ENCODE measurements at regions not wholly inside any gene's neighbourhood (a gene's known extent, or its start where the extent isn't known, plus 50 kb on each side); places are given as distances from the start of the nearest gene placed in this dataset.

DNA sequence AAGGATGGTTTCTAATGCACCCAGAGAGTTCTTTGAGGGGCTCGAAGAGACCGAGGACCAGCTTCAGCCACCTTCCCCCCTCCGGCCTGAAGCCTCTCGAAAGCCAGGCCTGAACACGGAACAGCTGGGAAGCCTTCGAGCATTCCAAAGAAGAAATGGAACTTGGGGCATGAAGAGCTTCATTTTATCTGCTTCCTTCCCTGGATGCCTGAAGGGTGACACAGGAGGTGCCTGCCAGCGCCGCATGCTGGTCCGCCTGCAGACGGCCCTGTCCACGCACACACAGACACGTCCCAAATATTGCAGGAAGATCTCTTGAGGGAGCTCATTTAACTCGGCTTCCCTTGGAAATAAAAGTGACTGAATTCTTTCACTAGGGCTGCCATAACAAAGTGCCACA lies 73.7 kb downstream of the TOMM20 start:
- no peak overlapping the region for H3K27ac ChIP-seq
- TF ChIP-seq POLR2A (IDR thresholded peaks at IDR 0.05), result no peak
- TF ChIP-seq, protein P1, sequence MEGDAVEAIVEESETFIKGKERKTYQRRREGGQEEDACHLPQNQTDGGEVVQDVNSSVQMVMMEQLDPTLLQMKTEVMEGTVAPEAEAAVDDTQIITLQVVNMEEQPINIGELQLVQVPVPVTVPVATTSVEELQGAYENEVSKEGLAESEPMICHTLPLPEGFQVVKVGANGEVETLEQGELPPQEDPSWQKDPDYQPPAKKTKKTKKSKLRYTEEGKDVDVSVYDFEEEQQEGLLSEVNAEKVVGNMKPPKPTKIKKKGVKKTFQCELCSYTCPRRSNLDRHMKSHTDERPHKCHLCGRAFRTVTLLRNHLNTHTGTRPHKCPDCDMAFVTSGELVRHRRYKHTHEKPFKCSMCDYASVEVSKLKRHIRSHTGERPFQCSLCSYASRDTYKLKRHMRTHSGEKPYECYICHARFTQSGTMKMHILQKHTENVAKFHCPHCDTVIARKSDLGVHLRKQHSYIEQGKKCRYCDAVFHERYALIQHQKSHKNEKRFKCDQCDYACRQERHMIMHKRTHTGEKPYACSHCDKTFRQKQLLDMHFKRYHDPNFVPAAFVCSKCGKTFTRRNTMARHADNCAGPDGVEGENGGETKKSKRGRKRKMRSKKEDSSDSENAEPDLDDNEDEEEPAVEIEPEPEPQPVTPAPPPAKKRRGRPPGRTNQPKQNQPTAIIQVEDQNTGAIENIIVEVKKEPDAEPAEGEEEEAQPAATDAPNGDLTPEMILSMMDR (IDR thresholded peaks at IDR 0.05), result no peak
- H3K4me1 ChIP-seq, result peaks cover 0 to 3% (median 0%) of the 10 kb centered on the region in 4 donors
- H3K27me3 ChIP-seq, result no peaks in the 10 kb centered on the region
- H3K36me3 ChIP-seq, result no peaks in the 10 kb centered on the region
- WGBS (ENCODE audit: insufficient coverage, low coverage, low lambda C conversion rate, missing lambda C conversion rate), result 60% methylated on average over 3 of the region's 13 CpGs
- intact Hi-C loops (cut with DNase I), result no loop called here
- H3K9me3 ChIP-seq, result no peaks in the 10 kb centered on the region
- ATAC-seq, result no peak
- no peak for DNase-seq
- H3K4me3 ChIP-seq, result no peak overlapping the region

DNA sequence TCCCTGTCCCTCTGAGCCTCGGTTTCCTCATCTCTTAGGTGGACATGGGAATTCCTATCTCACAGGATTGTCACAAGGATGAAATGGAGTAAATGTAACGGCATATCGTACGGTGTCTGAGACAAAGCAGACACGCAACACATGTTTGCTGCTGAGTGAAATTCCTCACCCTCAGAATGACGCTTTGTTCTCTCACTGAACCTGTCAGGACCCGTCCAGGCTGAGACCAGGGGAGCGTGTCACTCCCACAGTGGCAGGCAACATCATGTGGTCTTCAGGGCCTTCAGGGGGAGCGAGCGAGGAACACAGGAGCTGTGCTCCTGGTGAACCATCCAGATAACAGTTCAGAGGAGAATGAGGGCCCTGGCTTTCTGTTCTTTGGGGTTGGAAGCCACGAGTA lies 74.2 kb downstream of the TOMM20 start:
- H3K36me3 ChIP-seq, result no peaks in the 10 kb centered on the region
- 95% methylated on average over 7 of the region's 11 CpGs for WGBS (ENCODE audit: insufficient coverage, low coverage, low lambda C conversion rate, missing lambda C conversion rate)
- no peaks in the 10 kb centered on the region for H3K27me3 ChIP-seq
- H3K27ac ChIP-seq, result no peak overlapping the region
- TF ChIP-seq, protein P1 (IDR thresholded peaks at IDR 0.05), result no peak
- no peak for TF ChIP-seq POLR2A (IDR thresholded peaks at IDR 0.05)
- ATAC-seq (no peak), DNase-seq (no peak)
- H3K4me1 ChIP-seq, result peaks cover 0 to 3% (median 0%) of the 10 kb centered on the region in 4 donors
- intact Hi-C loops (cut with DNase I), result no loop called here
- no peaks in the 10 kb centered on the region for H3K9me3 ChIP-seq
- no peak overlapping the region for H3K4me3 ChIP-seq

DNA sequence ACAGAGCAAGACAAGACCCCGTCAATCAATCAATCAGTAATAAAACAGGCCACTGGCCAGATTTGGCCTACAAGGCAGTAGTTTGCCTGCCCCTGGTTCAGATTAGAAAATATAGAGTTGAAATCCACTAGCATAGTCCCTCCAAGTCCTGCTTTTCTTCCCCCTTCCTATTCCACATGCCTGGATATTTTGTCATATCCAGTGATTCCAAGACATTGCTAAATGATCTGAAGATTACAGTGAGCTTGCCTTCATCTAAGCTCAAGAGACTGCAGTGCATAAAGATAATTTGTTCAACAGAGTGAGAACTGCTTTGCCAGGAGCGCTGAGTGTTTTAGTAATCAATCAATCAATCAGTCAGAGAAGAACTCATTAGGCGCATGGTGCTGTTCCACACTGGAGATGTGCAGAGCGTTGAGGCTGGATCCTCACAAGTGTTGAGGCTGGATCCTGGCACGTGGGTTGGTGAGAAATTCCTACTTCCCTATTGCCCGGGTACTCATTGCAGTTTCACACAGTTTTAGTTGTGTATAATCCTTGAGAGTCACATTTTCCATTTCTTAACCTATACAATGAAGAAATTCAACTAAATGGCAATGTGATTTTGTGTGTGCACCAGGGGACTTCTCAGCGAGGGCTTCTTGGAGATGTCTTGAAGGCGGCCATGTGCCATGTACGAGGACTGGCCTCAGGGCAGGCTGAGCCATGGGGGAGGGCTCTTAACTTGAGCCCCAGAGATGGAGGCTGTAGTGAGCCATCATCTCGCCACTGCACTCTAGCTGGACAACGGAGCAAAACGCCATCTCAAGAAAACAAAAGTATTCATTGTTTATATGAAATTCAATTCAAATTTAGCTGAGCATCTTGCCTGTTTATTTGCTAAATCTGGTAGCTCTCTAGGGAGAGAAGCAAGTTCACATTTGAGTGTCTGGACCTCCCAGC lies 76.3 kb downstream of the TOMM20 start:
- no peak for TF ChIP-seq POLR2A (IDR thresholded peaks at IDR 0.05)
- TF ChIP-seq, protein P1 (IDR thresholded peaks at IDR 0.05), result no peak
- Histone ChIP-seq H3K27ac (no peak overlapping the region), H3K4me3 (no peak overlapping the region), H3K27me3 (no peaks in the 10 kb centered on the region), H3K9me3 (no peaks in the 10 kb centered on the region), H3K4me1 (peaks cover 0 to 12% (median 0%) of the 10 kb centered on the region in 4 donors), H3K36me3 (no peaks in the 10 kb centered on the region)
- WGBS (ENCODE audit: insufficient coverage, low coverage, low lambda C conversion rate, missing lambda C conversion rate), result 75% methylated on average over 11 of the region's 12 CpGs
- intact Hi-C loops (cut with DNase I), result no loop called here
- peak in 1 of 3 donors; percentile 15 for DNase-seq
- no peak for ATAC-seq

DNA sequence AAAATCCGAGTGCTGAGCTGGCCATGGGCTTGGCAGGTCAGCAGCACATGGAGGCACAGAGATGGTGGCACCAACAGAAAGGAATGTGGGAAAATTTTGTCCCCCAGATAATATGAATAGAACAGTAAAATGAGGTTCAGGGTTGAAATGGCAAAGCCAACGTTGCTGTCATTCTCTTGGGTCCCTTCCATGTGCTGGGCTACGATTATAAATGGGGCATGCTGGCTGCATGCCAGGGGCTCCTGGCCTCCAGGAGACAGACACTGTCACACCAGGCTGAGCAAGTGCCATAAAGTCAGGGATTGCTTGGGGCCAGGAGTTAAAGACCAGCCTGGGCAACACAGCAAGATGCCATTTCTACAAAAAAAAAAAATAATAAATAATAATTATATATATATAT lies 77.1 kb downstream of the TOMM20 start:
- H3K27me3 ChIP-seq, result no peaks in the 10 kb centered on the region
- DNase-seq (peak in 1 of 3 donors; percentile 35), ATAC-seq (no peak)
- TF ChIP-seq, protein P1 (IDR thresholded peaks at IDR 0.05), result no peak
- no peak for TF ChIP-seq POLR2A (IDR thresholded peaks at IDR 0.05)
- intact Hi-C loops (cut with DNase I), result no loop called here
- H3K9me3 ChIP-seq, result no peaks in the 10 kb centered on the region
- 29% methylated on average over 3 of the region's 3 CpGs for WGBS (ENCODE audit: insufficient coverage, low coverage, low lambda C conversion rate, missing lambda C conversion rate)
- no peak overlapping the region for H3K27ac ChIP-seq
- peaks cover 0 to 12% (median 0%) of the 10 kb centered on the region in 4 donors for H3K4me1 ChIP-seq
- H3K4me3 ChIP-seq, result no peak overlapping the region
- no peaks in the 10 kb centered on the region for H3K36me3 ChIP-seq
